ENCODE measurements at regions not wholly inside any gene's neighbourhood (a gene's known extent, or its start where the extent isn't known, plus 50 kb on each side); places are given as distances from the start of the nearest gene placed in this dataset.
"Not testable (repeated sequence)": the region's sequence is repeated elsewhere in the genome, so short reads cannot be mapped to it uniquely, and the experiment has no call there.

DNA sequence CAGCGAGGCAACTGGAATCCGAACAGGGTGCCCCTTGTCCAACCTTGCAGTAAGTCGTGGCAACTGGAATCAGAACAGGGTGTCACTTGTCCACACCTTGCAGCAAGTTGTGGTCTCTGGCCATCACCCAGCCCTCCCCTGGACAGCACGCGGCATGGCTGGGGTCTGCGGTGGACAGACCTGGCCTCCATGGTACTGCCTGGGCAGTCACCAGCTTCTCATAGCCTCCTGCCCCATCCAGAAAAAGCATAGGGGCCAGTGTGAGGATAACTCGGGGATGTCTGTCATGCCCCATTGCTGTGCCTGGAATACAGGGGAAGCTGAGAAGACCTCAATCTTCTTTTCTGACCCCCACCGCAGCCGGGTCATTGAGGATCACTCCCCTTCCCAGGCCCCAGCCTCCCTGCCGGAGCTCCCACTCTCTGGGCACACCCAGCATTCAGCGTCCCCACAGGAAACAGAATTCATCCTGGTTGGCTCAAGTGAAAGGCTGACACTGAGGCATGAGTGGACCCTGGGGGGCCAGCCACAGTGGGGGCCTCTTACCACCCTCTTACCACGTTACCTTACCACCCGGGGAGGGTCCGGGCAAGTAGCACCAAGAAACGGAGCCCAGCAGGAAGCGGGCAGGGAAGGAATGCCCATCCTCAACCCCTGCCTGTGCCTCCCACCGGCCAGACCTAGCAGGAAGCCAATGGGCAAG lies 68.0 kb upstream of the RAB6C start:
- H3K4me1 Mint-ChIP-seq (ENCODE audit: low read depth), result no peaks in the 10 kb centered on the region
- CTCF ChIA-PET, result no interaction called here
- H3K27me3 Mint-ChIP-seq (ENCODE audit: low read depth), result peaks cover 3% of the 10 kb centered on the region
- intact Hi-C loops (cut with micrococcal nuclease), result no loop called here
- no peak overlapping the region for H3K27ac Mint-ChIP-seq
- H3K4me3 Mint-ChIP-seq, result no peak overlapping the region
- H3K36me3 Mint-ChIP-seq (ENCODE audit: low read depth), result no peaks in the 10 kb centered on the region
- DNase-seq, result no peak
- H3K9me3 Mint-ChIP-seq, result no peaks in the 10 kb centered on the region

DNA sequence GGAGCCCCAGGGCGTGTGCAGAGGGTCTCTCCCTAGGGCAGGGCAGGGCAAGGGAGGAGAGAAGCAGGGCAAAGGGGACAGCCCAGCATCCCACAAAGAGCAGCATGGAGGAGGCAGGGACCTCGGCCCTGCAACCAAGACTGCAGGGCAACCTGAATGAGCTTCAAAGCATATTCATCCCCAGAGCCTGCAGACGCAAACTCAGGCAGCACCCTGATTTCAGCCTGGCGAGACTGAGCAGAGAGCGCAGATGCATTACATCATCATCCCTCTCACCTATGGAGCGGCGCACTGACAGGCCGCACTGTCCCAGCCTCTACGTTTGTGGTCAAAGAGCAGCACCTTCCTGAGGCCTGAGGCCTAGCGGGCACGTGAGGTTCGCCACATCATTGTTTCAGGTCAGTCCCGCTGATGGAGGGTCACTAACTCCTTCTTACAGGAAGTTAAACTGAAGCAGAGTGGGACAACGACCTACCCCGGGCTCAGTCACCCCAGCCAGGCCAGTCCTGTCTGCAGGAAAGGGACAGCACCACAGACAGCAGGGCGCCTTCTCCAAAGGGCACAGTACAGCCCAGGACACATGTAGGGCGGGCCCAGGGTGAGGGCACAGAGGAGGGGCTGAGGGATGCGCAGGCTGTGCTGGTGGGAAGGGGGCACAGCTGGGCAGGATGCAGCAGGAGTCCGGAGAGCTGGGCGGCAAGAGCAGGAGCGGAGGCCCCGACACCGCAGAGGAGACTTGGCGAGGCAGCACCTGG lies 67.2 kb upstream of the RAB6C start:
- H3K9me3 Mint-ChIP-seq, result peaks cover 4% of the 10 kb centered on the region
- H3K4me1 Mint-ChIP-seq (ENCODE audit: low read depth), result no peaks in the 10 kb centered on the region
- no peaks in the 10 kb centered on the region for H3K36me3 Mint-ChIP-seq (ENCODE audit: low read depth)
- peaks cover 3% of the 10 kb centered on the region for H3K27me3 Mint-ChIP-seq (ENCODE audit: low read depth)
- no peak overlapping the region for H3K4me3 Mint-ChIP-seq
- CTCF ChIA-PET, result interaction anchor here (0.6 kb wide), 1 partner anchor 858 kb away, joined by 3 read pairs; no protein-coding TSS in a partner anchor
- DNase-seq, result no peak
- intact Hi-C loops (cut with micrococcal nuclease), result no loop called here
- H3K27ac Mint-ChIP-seq, result no peak overlapping the region

DNA sequence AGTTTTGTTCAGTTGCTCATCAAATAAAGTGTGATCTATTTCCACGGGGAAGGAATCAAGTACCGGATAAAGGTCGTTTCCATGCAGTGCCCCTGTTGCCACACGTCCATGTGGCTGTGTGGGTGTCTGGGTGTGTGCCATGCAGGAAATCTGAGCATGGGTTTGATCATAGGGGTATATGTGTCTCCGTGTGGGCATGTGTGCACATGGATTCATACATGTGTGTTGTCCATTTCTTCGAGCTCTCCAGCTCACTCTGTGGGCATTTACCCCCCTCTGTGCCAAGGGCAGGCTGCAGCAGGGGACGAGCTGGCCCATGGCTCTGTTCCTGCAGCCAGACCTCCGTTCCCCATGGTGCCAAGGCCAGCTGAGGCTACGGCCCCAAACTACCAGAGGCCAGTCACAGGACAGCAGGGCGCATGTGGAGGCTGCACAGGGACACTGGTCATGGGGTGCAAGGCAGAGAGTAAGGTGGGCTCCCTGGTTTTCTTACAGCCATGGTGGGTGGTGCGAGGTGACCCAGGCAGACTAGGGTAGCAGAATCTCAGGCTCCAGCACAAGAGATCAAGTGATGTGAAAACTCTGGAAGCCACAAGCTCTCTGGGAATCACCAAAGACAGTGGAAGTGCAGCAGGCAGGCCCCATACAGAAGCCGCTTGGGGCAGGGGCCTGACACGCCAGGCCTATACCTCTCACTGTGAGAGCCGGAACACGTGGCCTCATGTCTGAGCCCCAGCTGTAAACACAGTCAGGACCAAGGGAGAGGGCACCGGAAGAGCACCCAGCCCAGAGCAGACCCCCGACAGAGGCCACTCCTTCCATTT lies 66.4 kb upstream of the RAB6C start:
- Mint-ChIP-seq H3K36me3 (ENCODE audit: low read depth) (no peaks in the 10 kb centered on the region), H3K27ac (no peak overlapping the region), H3K27me3 (ENCODE audit: low read depth) (peaks cover 3% of the 10 kb centered on the region), H3K4me3 (no peak overlapping the region), H3K9me3 (peaks cover 12% of the 10 kb centered on the region), H3K4me1 (ENCODE audit: low read depth) (no peaks in the 10 kb centered on the region)
- DNase-seq, result no peak
- CTCF ChIA-PET, result interaction anchor here (0.6 kb wide), 2 partner anchors 63 to 858 kb away, joined by 3 read pairs; no protein-coding TSS in a partner anchor
- intact Hi-C loops (cut with micrococcal nuclease), result no loop called here

DNA sequence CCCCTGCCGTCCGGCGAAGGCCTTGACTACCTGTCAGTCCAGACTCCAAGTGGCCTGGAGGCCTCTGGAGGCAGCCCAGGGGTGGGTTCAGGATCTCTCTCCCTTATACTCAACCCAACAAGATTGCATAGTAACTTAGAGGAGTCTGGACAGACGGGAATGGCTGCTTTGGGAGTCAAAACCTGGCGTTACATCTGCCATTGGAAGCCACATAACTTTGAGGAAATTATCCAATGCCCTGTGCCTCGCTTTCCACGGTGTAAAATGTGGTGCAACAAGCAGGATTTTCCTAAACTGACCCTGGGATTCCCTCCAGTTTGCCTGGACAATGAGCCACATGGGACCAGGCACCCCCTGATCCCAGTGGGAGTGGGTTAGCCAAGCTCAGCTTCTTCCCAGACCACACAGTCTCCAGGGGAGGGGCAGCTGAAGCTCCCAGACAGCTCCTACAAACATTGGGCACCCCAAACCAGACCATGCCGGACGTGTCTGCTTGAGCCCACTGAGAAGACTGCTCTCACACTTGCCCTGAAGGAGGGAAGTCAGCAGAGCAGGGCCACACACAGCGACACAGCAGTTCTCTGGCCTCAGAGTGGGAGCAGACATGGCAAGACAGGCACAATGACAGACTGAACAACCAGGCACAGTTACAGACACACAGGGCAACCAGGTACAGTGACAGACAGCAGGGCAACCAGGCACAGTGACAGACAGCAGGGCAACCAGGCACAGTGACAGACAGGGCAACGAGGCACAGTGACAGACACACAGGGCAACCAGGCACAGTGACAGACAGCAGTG lies 65.6 kb upstream of the RAB6C start:
- H3K27me3 Mint-ChIP-seq (ENCODE audit: low read depth), result peaks cover 3% of the 10 kb centered on the region

DNA sequence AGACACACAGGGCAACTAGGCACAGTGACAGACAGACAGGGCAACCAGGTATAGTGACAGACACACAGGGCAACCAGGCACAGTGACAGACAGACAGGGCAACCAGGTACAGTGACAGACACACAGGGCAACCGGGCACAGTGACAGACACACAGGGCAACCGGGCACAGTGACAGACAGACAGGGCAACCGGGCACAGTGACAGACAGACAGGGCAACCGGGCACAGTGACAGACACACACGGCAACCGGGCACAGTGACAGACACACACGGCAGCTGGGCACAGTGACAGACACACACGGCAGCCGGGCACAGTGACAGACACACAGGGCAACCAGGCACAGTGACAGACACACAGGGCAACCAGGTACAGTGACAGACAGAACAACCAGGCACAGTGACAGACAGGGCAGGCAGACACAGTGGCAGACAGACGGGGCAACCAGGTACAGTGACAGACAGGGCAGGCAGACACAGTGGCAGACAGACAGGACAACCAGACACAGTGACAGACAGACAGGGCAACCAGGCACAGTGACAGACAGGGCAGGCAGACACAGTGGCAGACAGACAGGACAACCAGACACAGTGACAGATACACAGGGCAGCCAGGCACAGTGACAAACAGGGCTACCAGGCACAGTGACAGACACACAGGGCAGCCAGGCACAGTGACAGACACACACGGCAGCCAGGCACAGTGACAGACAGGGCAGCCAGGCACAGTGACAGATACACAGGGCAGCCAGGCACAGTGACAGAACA lies 64.7 kb upstream of the RAB6C start:
- DNase-seq, result no peak
- Mint-ChIP-seq H3K9me3 (peaks cover 26% of the 10 kb centered on the region), H3K27me3 (ENCODE audit: low read depth) (peaks cover 3% of the 10 kb centered on the region), H3K4me3 (no peak overlapping the region), H3K27ac (no peak overlapping the region), H3K4me1 (ENCODE audit: low read depth) (no peaks in the 10 kb centered on the region), H3K36me3 (ENCODE audit: low read depth) (peaks cover 5% of the 10 kb centered on the region)
- CTCF ChIA-PET, result no interaction called here
- intact Hi-C loops (cut with micrococcal nuclease), result no loop called here

More for the DNA sequence above, 65.6 kb upstream of the RAB6C start:
- H3K4me3 Mint-ChIP-seq, result no peak overlapping the region
- H3K36me3 Mint-ChIP-seq (ENCODE audit: low read depth), result peaks cover 5% of the 10 kb centered on the region
- no peak overlapping the region for H3K27ac Mint-ChIP-seq
- CTCF ChIA-PET, result no interaction called here
- DNase-seq, result no peak
- H3K9me3 Mint-ChIP-seq, result peaks cover 19% of the 10 kb centered on the region
- no peaks in the 10 kb centered on the region for H3K4me1 Mint-ChIP-seq (ENCODE audit: low read depth)
- intact Hi-C loops (cut with micrococcal nuclease), result no loop called here

DNA sequence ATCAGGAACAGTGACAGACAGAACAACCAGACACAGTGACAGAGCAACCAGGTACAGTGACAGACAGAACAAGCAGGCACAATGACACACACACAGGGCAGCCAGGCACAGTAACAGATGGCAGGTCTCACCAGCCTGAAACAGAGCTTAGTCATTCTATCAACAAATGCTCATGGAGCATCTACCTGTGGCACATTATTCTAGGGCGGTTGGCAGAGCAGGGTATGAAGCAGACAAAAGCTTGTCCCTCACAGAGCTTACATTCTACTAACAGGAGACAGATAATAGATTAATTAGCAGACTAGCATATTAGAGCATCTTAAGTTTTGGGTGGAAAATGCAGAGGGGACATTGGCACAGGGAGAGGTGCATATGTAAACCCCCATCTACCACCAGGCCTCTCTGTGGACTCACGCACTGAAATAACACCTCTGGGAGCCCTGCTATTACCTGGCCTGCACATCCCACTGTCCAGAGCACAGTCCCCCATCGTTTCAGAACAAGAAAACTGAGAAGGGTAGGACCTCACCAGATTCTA lies 64.1 kb upstream of the RAB6C start:
- CTCF ChIA-PET, result no interaction called here
- Mint-ChIP-seq H3K36me3 (ENCODE audit: low read depth) (peaks cover 5% of the 10 kb centered on the region), H3K4me3 (no peak overlapping the region), H3K27ac (no peak overlapping the region), H3K4me1 (ENCODE audit: low read depth) (no peaks in the 10 kb centered on the region), H3K27me3 (ENCODE audit: low read depth) (peaks cover 3% of the 10 kb centered on the region), H3K9me3 (peaks cover 29% of the 10 kb centered on the region)
- intact Hi-C loops (cut with micrococcal nuclease), result no loop called here
- DNase-seq, result no peak

DNA sequence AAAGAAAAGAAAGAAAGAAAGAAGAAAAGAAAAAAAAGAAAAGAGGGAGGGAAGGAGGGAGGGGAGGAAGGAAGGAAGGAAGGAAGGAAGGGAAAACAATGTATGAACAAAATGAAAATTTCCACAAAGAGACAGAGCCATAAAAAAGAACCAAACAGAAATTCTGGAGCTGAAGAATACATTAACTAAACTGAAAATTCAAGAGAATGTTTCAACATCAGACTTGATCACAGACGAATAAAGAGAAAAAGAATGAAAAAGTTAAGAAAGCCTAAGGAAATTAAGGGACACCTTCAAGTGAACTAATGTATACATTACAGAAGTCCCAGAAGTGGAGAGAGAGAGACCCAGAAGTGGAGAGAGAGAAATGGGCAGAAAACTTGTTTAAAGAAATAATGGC lies 60.9 kb upstream of the RAB6C start:
- H3K27ac Mint-ChIP-seq, result no peak overlapping the region
- peaks cover 5% of the 10 kb centered on the region for H3K36me3 Mint-ChIP-seq (ENCODE audit: low read depth)
- CTCF ChIA-PET, result no interaction called here
- DNase-seq, result no peak
- peaks cover 29% of the 10 kb centered on the region for H3K9me3 Mint-ChIP-seq
- H3K27me3 Mint-ChIP-seq (ENCODE audit: low read depth), result peaks cover 9% of the 10 kb centered on the region
- H3K4me3 Mint-ChIP-seq, result no peak overlapping the region
- peaks cover under 1% of the 10 kb centered on the region for H3K4me1 Mint-ChIP-seq (ENCODE audit: low read depth)
- intact Hi-C loops (cut with micrococcal nuclease), result no loop called here

DNA sequence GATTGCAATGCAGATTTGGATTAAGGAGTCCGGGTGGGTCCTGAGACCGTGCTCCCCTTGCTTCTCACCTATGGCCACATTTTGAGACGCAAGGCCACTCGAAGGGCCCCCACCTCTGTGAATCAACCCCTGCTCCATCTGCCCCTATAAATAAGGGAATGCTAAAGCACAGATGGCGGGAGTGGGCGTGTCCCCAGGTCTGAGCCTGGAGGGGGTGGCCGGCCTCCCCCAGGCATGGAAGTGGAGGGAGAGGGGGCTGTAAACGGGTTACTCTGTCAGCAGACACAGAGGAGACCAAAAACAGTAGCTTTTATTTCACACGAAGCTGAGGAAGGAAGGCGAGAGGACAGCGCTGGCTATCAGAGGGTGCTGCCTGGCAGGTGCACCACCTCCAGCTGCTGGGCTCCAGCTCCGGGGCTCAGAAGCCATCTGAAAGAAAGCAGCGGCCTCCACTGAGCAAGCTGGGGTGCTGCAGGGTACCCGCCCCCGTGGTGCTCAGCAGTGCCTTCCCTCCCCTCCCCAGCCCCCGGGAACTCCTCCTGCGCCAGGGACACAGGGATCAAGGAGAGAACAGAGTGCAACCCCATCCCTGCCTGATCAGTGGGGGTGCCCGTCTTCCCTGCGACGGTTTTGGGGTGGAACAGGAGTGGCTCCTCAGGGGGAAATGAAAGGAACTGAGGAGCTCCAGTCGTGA lies 56.7 kb upstream of the RAB6C start:
- Mint-ChIP-seq H3K27me3 (ENCODE audit: low read depth) (peaks cover 15% of the 10 kb centered on the region), H3K4me1 (ENCODE audit: low read depth) (peaks cover 3% of the 10 kb centered on the region), H3K27ac (no peak overlapping the region), H3K36me3 (ENCODE audit: low read depth) (peaks cover 5% of the 10 kb centered on the region), H3K4me3 (no peak overlapping the region), H3K9me3 (peaks cover 22% of the 10 kb centered on the region)
- no peak for DNase-seq
- intact Hi-C loops (cut with micrococcal nuclease), result loop anchor here (5.0 to 10.0 kb wide), 2 partner anchors 412 to 1185 kb away; no protein-coding TSS in a partner anchor
- CTCF ChIA-PET, result interaction anchor here (1.3 to 1.6 kb wide), 2 partner anchors 39 to 43 kb away, joined by 3 to 4 read pairs; no protein-coding TSS in a partner anchor

DNA sequence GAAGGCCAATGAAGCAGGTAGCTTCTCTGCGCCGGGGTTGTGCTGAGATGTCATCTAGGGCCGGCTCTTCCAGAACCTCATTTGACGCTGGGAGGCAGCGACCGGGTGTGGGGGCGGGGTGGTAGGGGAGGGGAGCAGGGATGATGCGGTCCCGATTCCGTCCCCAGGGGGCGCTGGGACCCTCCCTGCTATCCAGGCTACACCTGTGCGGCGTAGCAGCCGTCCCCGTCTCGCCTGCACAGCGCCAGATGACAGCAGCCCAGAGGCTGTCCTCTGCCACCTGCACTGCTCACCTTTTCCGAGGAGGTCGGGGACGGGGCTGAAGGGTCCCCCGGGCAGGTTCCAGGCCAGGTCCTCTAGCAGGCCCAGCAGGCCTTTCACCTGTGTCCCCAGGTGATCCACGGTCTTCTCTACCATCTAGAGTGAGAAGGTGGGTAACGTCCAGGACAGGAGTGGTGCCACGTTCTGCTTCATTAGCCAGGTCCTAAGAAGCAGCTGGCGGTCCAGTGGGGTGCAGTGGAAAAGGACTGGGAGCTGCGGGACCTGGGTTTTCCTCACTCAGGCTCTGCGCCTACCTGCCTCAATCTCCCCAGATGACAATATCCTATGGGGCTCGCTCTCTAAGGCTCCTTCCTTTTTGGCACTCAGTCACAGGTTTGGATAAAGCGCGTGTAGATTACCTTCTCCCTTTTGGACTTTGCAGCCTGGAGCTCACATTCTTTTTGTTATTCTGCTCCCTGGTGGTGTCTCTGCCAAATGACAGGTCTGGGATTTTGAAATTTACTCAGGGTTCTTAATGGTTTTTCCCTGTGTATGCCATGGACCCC lies 56.0 kb upstream of the RAB6C start:
- no peak overlapping the region for H3K27ac Mint-ChIP-seq
- CTCF ChIA-PET, result interaction anchor here (0.8 to 1.6 kb wide), 4 partner anchors 31 to 413 kb away, joined by 3 to 4 read pairs (median 3); no protein-coding TSS in a partner anchor

DNA sequence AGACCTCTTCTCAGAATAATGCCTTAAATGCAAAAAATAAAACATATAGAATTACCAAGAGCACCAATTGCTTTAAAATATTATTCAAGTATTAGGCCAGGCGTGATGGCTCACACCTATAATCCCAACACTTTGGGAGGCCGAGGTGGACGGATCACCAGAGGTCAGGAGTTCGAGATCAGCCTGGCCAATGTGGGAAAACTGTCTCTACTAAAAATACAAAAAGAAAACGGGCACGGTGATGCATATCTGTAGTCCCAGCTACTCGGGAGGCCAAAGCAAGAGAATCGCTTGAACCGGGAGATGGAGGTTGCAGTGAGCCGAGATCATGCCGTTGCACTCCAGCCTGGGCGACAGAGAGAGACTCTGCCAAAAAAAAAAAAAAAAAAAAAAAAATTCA lies 55.4 kb upstream of the RAB6C start:
- peaks cover 18% of the 10 kb centered on the region for H3K27me3 Mint-ChIP-seq (ENCODE audit: low read depth)
- not testable (repeated sequence) for H3K27ac Mint-ChIP-seq; H3K4me1 Mint-ChIP-seq (ENCODE audit: low read depth); H3K9me3 Mint-ChIP-seq; H3K36me3 Mint-ChIP-seq (ENCODE audit: low read depth); DNase-seq; H3K4me3 Mint-ChIP-seq
- intact Hi-C loops (cut with micrococcal nuclease), result loop anchor here (5.0 to 10.0 kb wide), 2 partner anchors 411 to 1187 kb away; no protein-coding TSS in a partner anchor
- CTCF ChIA-PET, result interaction anchor here (0.8 to 1.6 kb wide), 3 partner anchors 32 to 412 kb away, joined by 3 read pairs; no protein-coding TSS in a partner anchor

More for the DNA sequence above, 56.0 kb upstream of the RAB6C start:
- H3K4me3 Mint-ChIP-seq, result no peak overlapping the region
- intact Hi-C loops (cut with micrococcal nuclease), result loop anchor here (5.0 to 10.0 kb wide), 2 partner anchors 411 to 1186 kb away; no protein-coding TSS in a partner anchor
- H3K4me1 Mint-ChIP-seq (ENCODE audit: low read depth), result peaks cover 3% of the 10 kb centered on the region
- H3K9me3 Mint-ChIP-seq, result peaks cover 15% of the 10 kb centered on the region
- peak; percentile 25 for DNase-seq
- H3K36me3 Mint-ChIP-seq (ENCODE audit: low read depth), result peaks cover 2% of the 10 kb centered on the region
- H3K27me3 Mint-ChIP-seq (ENCODE audit: low read depth), result peaks cover 18% of the 10 kb centered on the region

Data from activated naive CD4-positive, alpha-beta T cell treated with anti-CD3 and anti-CD28 coated beads for 36 hours (primary cell).